ENCODE measurements at regions not wholly inside any gene's neighbourhood (a gene's known extent, or its start where the extent isn't known, plus 50 kb on each side); places are given as distances from the start of the nearest gene placed in this dataset.
A peak's percentile ranks its signal among the peaks of the same experiment; 100 is the strongest.
"Not testable (repeated sequence)": the region's sequence is repeated elsewhere in the genome, so short reads cannot be mapped to it uniquely, and the experiment has no call there.

DNA sequence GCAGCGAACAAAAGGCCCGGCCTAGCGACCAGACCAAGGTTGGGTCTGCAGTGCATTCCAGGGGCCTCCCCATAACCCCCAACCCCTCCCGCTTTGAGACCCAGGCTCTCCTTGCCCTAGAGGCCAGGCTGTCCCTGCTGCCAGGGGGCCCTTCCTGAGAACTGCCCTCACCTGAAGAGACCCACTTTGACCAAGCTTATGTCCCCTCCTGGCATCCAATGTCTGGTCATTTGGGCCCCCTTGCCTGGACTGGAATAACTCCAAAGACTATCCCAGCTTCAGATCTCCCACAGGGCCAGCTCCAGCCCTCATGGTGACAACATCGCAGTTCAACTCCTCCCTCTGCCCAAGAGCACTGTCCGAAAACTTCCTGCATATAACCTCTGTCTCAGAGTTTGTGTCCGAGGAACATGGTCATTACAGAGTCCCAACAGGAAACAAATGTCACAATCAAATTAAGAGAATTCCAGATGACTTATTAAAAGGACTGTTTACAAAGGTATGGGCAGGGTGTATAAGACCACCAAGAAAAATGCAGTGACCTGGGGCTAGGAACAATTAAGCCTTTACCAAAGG is 125.0 kb downstream of the BANF2 start:
- Histone ChIP-seq H3K27ac (ENCODE audit: poor library complexity, severe bottlenecking) (no peak overlapping the region), H3K27me3 (ENCODE audit: insufficient read depth, poor library complexity, severe bottlenecking) (no peaks in the 10 kb centered on the region), H3K4me1 (ENCODE audit: insufficient read depth, poor library complexity, severe bottlenecking) (no peaks in the 10 kb centered on the region), H3K36me3 (ENCODE audit: low read depth) (no peaks in the 10 kb centered on the region), H3K9me3 (ENCODE audit: severe bottlenecking) (no peaks in the 10 kb centered on the region), H3K4me3 (ENCODE audit: severe bottlenecking) (no peak overlapping the region)
- no peak for TF ChIP-seq CTCF (IDR thresholded peaks at IDR 0.05; ENCODE audit: poor library complexity, severe bottlenecking)
- ATAC-seq (ENCODE audit: low read depth) (no peak), DNase-seq (ENCODE audit: low spot score) (no peak)

- Histone ChIP-seq H3K4me1 (ENCODE audit: insufficient read depth, poor library complexity, severe bottlenecking) (no peaks in the 10 kb centered on the region), H3K27ac (ENCODE audit: poor library complexity, severe bottlenecking) (no peak overlapping the region), H3K9me3 (ENCODE audit: severe bottlenecking) (no peaks in the 10 kb centered on the region), H3K36me3 (ENCODE audit: low read depth) (no peaks in the 10 kb centered on the region), H3K27me3 (ENCODE audit: insufficient read depth, poor library complexity, severe bottlenecking) (no peaks in the 10 kb centered on the region), H3K4me3 (ENCODE audit: severe bottlenecking) (no peak overlapping the region)
- DNase-seq (ENCODE audit: low spot score) (no peak), ATAC-seq (ENCODE audit: low read depth) (no peak)
- TF ChIP-seq CTCF (IDR thresholded peaks at IDR 0.05; ENCODE audit: poor library complexity, severe bottlenecking) = no peak
These were observed 123.8 kb downstream of the BANF2 start for GRCh38 chr20:17823409-17824144.

- no peak for DNase-seq (ENCODE audit: low spot score)
- Histone ChIP-seq H3K36me3 (ENCODE audit: low read depth) (no peaks in the 10 kb centered on the region), H3K27me3 (ENCODE audit: insufficient read depth, poor library complexity, severe bottlenecking) (no peaks in the 10 kb centered on the region), H3K4me3 (ENCODE audit: severe bottlenecking) (no peak overlapping the region), H3K27ac (ENCODE audit: poor library complexity, severe bottlenecking) (no peak overlapping the region), H3K9me3 (ENCODE audit: severe bottlenecking) (no peaks in the 10 kb centered on the region), H3K4me1 (ENCODE audit: insufficient read depth, poor library complexity, severe bottlenecking) (no peaks in the 10 kb centered on the region)
- ATAC-seq (ENCODE audit: low read depth) = no peak
- no peak for TF ChIP-seq CTCF (IDR thresholded peaks at IDR 0.05; ENCODE audit: poor library complexity, severe bottlenecking)
These were observed 123.0 kb downstream of the BANF2 start for GRCh38 chr20:17822540-17823408.

DNA sequence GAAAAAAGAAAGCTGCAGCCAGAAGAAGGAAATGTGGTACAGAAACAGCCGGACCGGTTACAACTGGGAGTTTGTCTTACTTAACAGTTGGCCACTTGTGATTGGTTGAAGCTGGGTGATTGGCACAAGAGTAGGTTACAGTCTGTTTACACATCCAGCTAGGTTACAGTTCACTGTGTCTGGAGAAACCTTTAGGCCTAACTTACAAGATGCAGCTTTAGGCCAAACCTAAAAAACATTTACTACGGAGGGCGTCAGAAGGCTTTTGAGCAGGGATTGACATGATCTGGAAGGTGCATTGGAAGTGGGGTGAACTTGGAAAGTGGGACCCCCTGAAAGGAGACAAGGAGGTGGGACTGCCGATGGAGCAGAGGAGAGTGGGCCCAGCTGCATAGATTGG is 122.3 kb downstream of the BANF2 start:
- no peaks in the 10 kb centered on the region for H3K9me3 ChIP-seq (ENCODE audit: severe bottlenecking)
- TF ChIP-seq CTCF (IDR thresholded peaks at IDR 0.05; ENCODE audit: poor library complexity, severe bottlenecking) = no peak
- DNase-seq (ENCODE audit: low spot score) (no peak), ATAC-seq (ENCODE audit: low read depth) (0 out of 3 replicates have a peak, but pooled peaks have one; percentile 42)
- H3K36me3 ChIP-seq (ENCODE audit: low read depth) = no peaks in the 10 kb centered on the region
- H3K27ac ChIP-seq (ENCODE audit: poor library complexity, severe bottlenecking) = no peak overlapping the region
- H3K4me3 ChIP-seq (ENCODE audit: severe bottlenecking) = no peak overlapping the region
- no peaks in the 10 kb centered on the region for H3K4me1 ChIP-seq (ENCODE audit: insufficient read depth, poor library complexity, severe bottlenecking)
- no peaks in the 10 kb centered on the region for H3K27me3 ChIP-seq (ENCODE audit: insufficient read depth, poor library complexity, severe bottlenecking)

GRCh38 chr20:17821606-17822005 is 121.8 kb downstream of the BANF2 start:
- not testable (repeated sequence) for H3K36me3 ChIP-seq (ENCODE audit: low read depth); H3K27me3 ChIP-seq (ENCODE audit: insufficient read depth, poor library complexity, severe bottlenecking); H3K27ac ChIP-seq (ENCODE audit: poor library complexity, severe bottlenecking); H3K4me3 ChIP-seq (ENCODE audit: severe bottlenecking); ATAC-seq (ENCODE audit: low read depth); DNase-seq (ENCODE audit: low spot score); H3K4me1 ChIP-seq (ENCODE audit: insufficient read depth, poor library complexity, severe bottlenecking); H3K9me3 ChIP-seq (ENCODE audit: severe bottlenecking)

All from RWPE2 (cell line).